ENCODE measurements at regions not wholly inside any gene's neighbourhood (a gene's known extent, or its start where the extent isn't known, plus 50 kb on each side); places are given as distances from the start of the nearest gene placed in this dataset.
A peak's percentile ranks its signal among the peaks of the same experiment; 100 is the strongest.

GRCh38 chr16:85197611-85198566, 85.6 kb upstream of the CIBAR2 start (continued):
- TF ChIP-seq ZNF629 (CRISPR knock-in tag; conservative IDR thresholded peaks at IDR 0.05) (0 out of 2 replicates have a peak, but pooled peaks have one; percentile 42), ZNF563 (CRISPR knock-in tag; IDR thresholded peaks at IDR 0.05) (peak; percentile 89; the same call in 1 of the 2 replicates), ZFYVE20 (CRISPR knock-in tag; IDR thresholded peaks at IDR 0.05; ENCODE audit: borderline replicate concordance, low read depth) (0 out of 2 replicates have a peak, but pooled peaks have one; percentile 65), TCF7L2 (IDR thresholded peaks at IDR 0.05; ENCODE audit: low read depth, low read length) (no peak), NFKBIZ (CRISPR knock-in tag; IDR thresholded peaks at IDR 0.05) (peak; percentile 87), SPEN (CRISPR knock-in tag; IDR thresholded peaks at IDR 0.05; ENCODE audit: low read depth) (peak; percentile 94), ZNF530 (CRISPR knock-in tag; IDR thresholded peaks at IDR 0.05; ENCODE audit: low read depth) (no peak), E2F1 (CRISPR knock-in tag; IDR thresholded peaks at IDR 0.05) (no peak), MEIS1 (CRISPR knock-in tag; IDR thresholded peaks at IDR 0.05; ENCODE audit: borderline replicate concordance) (peak; percentile 97), ARID4A (CRISPR knock-in tag; IDR thresholded peaks at IDR 0.05; ENCODE audit: borderline replicate concordance) (peak; percentile 82; the same call in 1 of the 2 replicates), TMF1 (CRISPR knock-in tag; IDR thresholded peaks at IDR 0.05; ENCODE audit: low read depth) (0 out of 2 replicates have a peak, but pooled peaks have one; percentile 32), ELF1 (CRISPR knock-in tag; IDR thresholded peaks at IDR 0.05) (peak; percentile 63; the same call in 1 of the 2 replicates), BORCS8-MEF2B (CRISPR knock-in tag; IDR thresholded peaks at IDR 0.05) (peak; percentile 88), MYC (CRISPR knock-in tag; IDR thresholded peaks at IDR 0.05; ENCODE audit: borderline replicate concordance) (peak; percentile 58; the same call in 1 of the 2 replicates), TEAD3 (CRISPR knock-in tag; optimal IDR thresholded peaks at IDR 0.05; ENCODE audit: borderline replicate concordance) (peak; percentile 97), BRCA1 (CRISPR knock-in tag; IDR thresholded peaks at IDR 0.05) (peak; percentile 62; the same call in 1 of the 2 replicates)
- TF ChIP-seq, protein P1, sequence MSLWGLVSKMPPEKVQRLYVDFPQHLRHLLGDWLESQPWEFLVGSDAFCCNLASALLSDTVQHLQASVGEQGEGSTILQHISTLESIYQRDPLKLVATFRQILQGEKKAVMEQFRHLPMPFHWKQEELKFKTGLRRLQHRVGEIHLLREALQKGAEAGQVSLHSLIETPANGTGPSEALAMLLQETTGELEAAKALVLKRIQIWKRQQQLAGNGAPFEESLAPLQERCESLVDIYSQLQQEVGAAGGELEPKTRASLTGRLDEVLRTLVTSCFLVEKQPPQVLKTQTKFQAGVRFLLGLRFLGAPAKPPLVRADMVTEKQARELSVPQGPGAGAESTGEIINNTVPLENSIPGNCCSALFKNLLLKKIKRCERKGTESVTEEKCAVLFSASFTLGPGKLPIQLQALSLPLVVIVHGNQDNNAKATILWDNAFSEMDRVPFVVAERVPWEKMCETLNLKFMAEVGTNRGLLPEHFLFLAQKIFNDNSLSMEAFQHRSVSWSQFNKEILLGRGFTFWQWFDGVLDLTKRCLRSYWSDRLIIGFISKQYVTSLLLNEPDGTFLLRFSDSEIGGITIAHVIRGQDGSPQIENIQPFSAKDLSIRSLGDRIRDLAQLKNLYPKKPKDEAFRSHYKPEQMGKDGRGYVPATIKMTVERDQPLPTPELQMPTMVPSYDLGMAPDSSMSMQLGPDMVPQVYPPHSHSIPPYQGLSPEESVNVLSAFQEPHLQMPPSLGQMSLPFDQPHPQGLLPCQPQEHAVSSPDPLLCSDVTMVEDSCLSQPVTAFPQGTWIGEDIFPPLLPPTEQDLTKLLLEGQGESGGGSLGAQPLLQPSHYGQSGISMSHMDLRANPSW (CRISPR knock-in tag; IDR thresholded peaks at IDR 0.05; ENCODE audit: borderline replicate concordance) = peak; percentile 87; the same call in 1 of the 2 replicates
- TF ChIP-seq, protein P2, sequence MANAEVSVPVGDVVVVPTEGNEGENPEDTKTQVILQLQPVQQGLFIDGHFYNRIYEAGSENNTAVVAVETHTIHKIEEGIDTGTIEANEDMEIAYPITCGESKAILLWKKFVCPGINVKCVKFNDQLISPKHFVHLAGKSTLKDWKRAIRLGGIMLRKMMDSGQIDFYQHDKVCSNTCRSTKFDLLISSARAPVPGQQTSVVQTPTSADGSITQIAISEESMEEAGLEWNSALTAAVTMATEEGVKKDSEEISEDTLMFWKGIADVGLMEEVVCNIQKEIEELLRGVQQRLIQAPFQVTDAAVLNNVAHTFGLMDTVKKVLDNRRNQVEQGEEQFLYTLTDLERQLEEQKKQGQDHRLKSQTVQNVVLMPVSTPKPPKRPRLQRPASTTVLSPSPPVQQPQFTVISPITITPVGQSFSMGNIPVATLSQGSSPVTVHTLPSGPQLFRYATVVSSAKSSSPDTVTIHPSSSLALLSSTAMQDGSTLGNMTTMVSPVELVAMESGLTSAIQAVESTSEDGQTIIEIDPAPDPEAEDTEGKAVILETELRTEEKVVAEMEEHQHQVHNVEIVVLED (CRISPR knock-in tag; IDR thresholded peaks at IDR 0.05; ENCODE audit: borderline replicate concordance) = 0 out of 2 replicates have a peak, but pooled peaks have one; percentile 59
